SK-N-MC (cell line): ENCODE measurements at regions not wholly inside any gene's neighbourhood (a gene's known extent, or its start where the extent isn't known, plus 50 kb on each side); places are given as distances from the start of the nearest gene placed in this dataset.

Source experiments
- EZH2 ChIP-seq: fragments of 200-600 bp; sonication (generic); IDR thresholded peaks from one replicate; pipeline ENCODE4 v1.6.1; 2017; ENCODE audit warnings: antibody characterized with exemption
- FOXP2 ChIP-seq: optimal IDR thresholded peaks from 2 replicates; pipeline ENCODE3; 2011; ENCODE audit warnings: mild to moderate bottlenecking, moderate library complexity; ENCODE audit not compliant: insufficient read depth; ENCODE audit errors: extremely low read length, control extremely low read depth
- POLR2AphosphoS5 ChIP-seq: IDR thresholded peaks from 2 replicates; pipeline ENCODE4 v1.6.1; 2012; ENCODE audit warnings: mild to moderate bottlenecking, low read depth, low read length, borderline replicate concordance

DNA sequence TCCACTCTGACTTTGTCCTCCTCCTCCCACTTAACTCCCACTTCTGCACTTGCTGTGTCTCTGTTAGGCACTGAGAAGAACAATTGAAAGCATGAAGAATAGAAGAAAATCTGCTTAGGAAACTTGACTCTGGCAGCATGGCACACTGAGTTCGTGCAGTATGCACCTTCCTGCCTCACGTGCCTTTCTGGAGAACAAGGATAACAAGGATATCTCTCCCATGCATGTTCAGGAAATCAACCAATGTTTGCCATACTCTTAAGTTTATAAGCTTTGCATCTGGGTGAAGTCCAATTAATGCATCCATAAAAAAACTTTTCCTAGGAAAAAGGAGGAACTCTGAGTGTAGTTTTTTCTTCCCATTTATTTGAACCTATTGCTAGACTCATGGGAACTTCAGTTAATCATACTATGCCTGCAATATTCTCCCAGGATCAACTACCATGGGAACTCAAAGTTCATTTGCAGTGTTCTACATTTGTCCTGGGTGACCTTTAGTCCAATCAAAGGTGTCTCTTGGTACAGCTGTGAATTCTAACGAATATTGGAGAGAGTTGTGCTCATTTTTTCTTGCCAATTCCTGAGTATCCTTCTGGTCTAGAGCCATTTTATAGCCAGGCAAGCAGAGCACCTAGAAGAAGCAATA lies 227.0 kb downstream of the ENC1 start:
- no peak for TF ChIP-seq POLR2AphosphoS5
- no peak for TF ChIP-seq EZH2
- TF ChIP-seq FOXP2 = no peak
